Esophagus muscularis mucosa (tissue), 4 donors: ENCODE measurements at regions not wholly inside any gene's neighbourhood (a gene's known extent, or its start where the extent isn't known, plus 50 kb on each side); places are given as distances from the start of the nearest gene placed in this dataset.

Source experiments
- CTCF ChIP-seq, 3 experiments: fragments of 200-600 bp in 2 of 3; fragments of 450-650 bp in 1 of 3; sonication (generic) in 2 of 3; IDR thresholded peaks; one replicate each; pipeline ENCODE4 v1.5.1; 2017 to 2019; ENCODE audit warnings: antibody characterized with exemption in 3 of 3, mild to moderate bottlenecking in 2 of 3, moderate library complexity in 1 of 3
- EP300 ChIP-seq: sonication (generic); formaldehyde crosslinking; IDR thresholded peaks from one replicate; pipeline ENCODE4 v1.6.1; 2017; ENCODE audit warnings: antibody characterized with exemption
- POLR2A ChIP-seq: fragments of 450-650 bp; IDR thresholded peaks from one replicate; pipeline ENCODE4 v1.6.1; 2017; ENCODE audit warnings: antibody characterized with exemption, moderate library complexity, mild to moderate bottlenecking, low read depth
- POLR2AphosphoS5 ChIP-seq, 2 donors: sonication (generic); formaldehyde crosslinking; IDR thresholded peaks; one replicate each; pipeline ENCODE4 v1.6.1; 2017; ENCODE audit warnings: antibody characterized with exemption in 2 of 2

GRCh38 chr1:238457610-238458009 is 566.9 kb upstream of the ZP4 start:
- no peak for TF ChIP-seq POLR2A
- no peak for TF ChIP-seq CTCF (IDR thresholded peaks at IDR 0.05)
- TF ChIP-seq POLR2AphosphoS5 (IDR thresholded peaks at IDR 0.05) = no peak
- no peak for TF ChIP-seq EP300
